Ovary (tissue), 3 donors: ENCODE measurements at regions not wholly inside any gene's neighbourhood (a gene's known extent, or its start where the extent isn't known, plus 50 kb on each side); places are given as distances from the start of the nearest gene placed in this dataset.

Experiments used
- CTCF ChIP-seq, 3 donors: fragments of 450-650 bp in 2 of 3; fragments of 200-600 bp in 1 of 3; IDR thresholded peaks; one replicate each; pipeline versions ENCODE4 v1.5.1 to v1.8.0; 2016 to 2022; ENCODE audit warnings: antibody characterized with exemption in 3 of 3, mild to moderate bottlenecking in 1 of 3
- POLR2A ChIP-seq: fragments of 450-650 bp; IDR thresholded peaks from one replicate; pipeline ENCODE4 v1.6.1; 2017; ENCODE audit warnings: antibody characterized with exemption, mild to moderate bottlenecking, moderate library complexity
- donor health status: DM: no; HTN: no; CAD: no.

- TF ChIP-seq CTCF (IDR thresholded peaks at IDR 0.05) = no peak
- TF ChIP-seq POLR2A = no peak
These were observed 263.7 kb upstream of the SPOPL start for GRCh38 chr2:138237667-138238384.
